ENCODE measurements at regions not wholly inside any gene's neighbourhood (a gene's known extent, or its start where the extent isn't known, plus 50 kb on each side); places are given as distances from the start of the nearest gene placed in this dataset.

GRCh38 chr2:104537116-104537515 is 316.8 kb upstream of the POU3F3 start:
- TF ChIP-seq CTCF (IDR thresholded peaks at IDR 0.05) (no peak), POLR2AphosphoS5 (IDR thresholded peaks at IDR 0.05) (no peak), POLR2A (IDR thresholded peaks at IDR 0.05) (no peak), EP300 (IDR thresholded peaks at IDR 0.05) (no peak)
